SK-MEL-5 (cell line): ENCODE measurements at regions not wholly inside any gene's neighbourhood (a gene's known extent, or its start where the extent isn't known, plus 50 kb on each side); places are given as distances from the start of the nearest gene placed in this dataset.

Experiments
- DNase-seq: peaks from one replicate; pipeline ENCODE4 v3.0.0-alpha.2; 2016; ENCODE audit warnings: low read depth, low spot score
- in situ Hi-C: cut with HindIII; loops from 2 replicates; pipeline ENCODE4 v1.10.0; 2016; ENCODE audit warnings: low sequenced_read_pairs, high pct_unique_total_duplicates, low pct_unique_long_range_greater_than_20kb

DNA sequence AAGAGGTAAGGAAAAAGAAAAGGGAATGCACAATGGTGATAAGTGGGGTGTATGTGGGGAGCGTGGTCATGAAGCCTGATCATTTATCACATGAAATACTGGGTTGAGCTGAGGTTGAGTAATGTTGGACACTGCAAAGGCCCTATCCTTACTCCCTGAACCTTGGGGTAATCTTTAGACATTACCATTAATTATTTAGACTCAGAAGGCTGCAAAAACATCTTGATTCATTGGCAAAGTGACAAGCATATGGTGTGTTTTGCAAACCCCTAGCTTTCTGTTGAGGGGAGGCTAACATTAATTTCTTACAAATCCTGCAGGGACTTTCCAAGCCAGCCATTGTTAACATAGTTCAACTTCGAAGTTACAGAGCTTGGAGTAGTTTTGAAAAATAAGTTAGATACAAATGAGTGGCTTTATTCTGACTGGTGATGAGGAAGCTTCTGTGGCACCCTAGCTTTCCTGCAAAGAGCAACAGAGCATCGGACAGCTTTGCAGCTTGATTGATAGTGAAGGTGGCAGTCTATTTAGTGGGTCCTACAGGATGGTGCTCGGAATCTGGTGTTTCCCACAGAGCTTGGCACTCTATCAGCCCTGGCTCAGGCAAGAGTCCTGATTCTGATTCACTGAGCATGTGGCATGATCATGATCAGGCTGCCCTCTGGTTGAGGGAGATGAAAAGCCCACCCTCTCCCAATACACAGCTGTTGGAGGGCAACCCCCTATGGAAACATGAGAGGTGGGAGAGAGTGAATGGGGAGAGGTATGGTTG is 153.7 kb upstream of the NPVF start:
- no peak for DNase-seq
- in situ Hi-C loops, result no loop called here

DNA sequence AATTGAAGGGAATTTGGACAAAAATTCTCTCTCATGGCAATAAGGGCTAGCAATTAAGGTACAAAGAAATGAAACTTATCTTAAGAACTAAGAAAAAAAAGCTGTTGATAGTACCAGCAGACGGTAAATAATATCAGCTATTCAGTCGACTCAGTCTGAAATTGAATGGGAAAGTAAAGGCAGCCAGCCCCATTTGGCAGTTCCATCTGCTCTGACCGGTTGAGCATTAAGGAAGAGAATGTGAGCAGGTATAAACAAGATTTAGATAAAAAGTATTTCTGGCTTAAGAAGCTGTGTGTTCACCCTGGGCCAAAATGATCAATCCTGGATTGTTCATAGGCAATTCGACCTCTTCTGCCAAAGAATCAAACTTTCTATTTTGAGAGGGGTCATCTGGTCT is 154.6 kb upstream of the NPVF start:
- no peak for DNase-seq
- in situ Hi-C loops, result no loop called here

- in situ Hi-C loops, result no loop called here
- no peak for DNase-seq
Observed at GRCh38 chr7:25383402-25383801, 155.1 kb upstream of the NPVF start.

- DNase-seq, result no peak
- in situ Hi-C loops, result no loop called here
Observed at GRCh38 chr7:25384788-25385505, 156.7 kb upstream of the NPVF start.

- no peak for DNase-seq
- in situ Hi-C loops, result no loop called here
Observed at GRCh38 chr7:25385506-25386136, 157.3 kb upstream of the NPVF start.

GRCh38 chr7:25386311-25386744 is 158.0 kb upstream of the NPVF start:
- in situ Hi-C loops, result no loop called here
- no peak for DNase-seq

GRCh38 chr7:25388681-25389080 is 160.4 kb upstream of the NPVF start:
- in situ Hi-C loops, result no loop called here
- DNase-seq, result no peak

DNA sequence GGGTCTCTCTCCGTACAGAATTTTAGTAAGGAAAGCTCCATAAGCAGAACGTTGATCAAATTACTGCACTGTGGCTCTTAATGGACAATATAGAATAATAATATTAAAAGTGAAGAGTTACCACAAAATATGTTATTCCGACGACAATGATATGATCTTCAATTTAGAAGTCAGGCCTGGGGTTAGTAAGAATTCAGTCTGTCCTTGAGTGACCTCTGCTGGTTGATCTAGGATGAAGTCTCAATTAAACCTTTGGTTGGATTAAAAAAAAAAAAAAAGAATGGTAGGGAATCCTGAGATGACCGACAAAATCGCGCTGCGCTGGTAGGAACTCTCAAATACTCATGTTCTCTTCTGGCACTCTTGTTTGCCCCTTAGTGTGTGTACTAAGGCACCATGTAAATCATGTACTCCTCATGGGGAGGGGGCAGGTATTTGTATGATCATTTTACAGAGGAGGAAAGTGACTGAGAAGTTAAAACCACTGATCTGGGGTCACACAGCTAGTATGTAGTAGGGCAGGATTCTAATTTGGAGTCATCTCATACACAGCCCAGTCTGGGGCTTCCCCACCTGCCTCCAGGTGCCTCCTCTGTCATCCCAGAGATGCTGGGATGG is 161.3 kb upstream of the NPVF start:
- in situ Hi-C loops, result no loop called here
- DNase-seq, result peak; percentile 84

DNA sequence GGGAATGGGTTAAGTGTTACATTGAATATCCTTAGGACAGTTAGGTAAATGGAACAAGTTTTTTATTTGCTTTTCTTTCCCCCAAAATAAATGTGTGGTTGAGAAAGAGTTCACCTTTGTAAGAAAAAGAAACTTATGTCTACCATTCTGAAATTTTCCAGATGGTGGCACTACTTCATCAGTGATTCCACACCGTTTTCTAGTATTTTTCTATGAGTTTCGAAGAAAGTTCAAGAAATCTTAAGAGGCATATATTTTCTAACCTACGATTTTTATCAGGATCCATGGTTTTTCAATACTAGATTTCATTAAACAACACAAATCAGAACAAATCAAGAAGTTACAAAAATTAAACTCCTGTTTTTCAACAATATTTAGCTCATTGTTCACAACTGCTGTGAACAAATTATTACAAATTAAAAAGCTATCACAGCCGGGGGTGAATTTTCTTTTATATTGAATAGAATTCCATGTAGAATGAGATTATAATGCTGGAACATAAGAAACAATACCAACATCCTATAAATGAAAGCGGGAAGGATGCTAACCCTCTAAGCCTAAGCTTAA is 163.1 kb upstream of the NPVF start:
- peak; percentile 62 for DNase-seq
- in situ Hi-C loops, result no loop called here

GRCh38 chr7:25391961-25392587 is 163.8 kb upstream of the NPVF start:
- in situ Hi-C loops, result no loop called here
- DNase-seq, result no peak

- no peak for DNase-seq
- in situ Hi-C loops, result no loop called here
Observed at GRCh38 chr7:25392588-25393338, 164.5 kb upstream of the NPVF start.

- no peak for DNase-seq
- in situ Hi-C loops, result no loop called here
Observed at GRCh38 chr7:25395976-25396375, 167.7 kb upstream of the NPVF start.

DNA sequence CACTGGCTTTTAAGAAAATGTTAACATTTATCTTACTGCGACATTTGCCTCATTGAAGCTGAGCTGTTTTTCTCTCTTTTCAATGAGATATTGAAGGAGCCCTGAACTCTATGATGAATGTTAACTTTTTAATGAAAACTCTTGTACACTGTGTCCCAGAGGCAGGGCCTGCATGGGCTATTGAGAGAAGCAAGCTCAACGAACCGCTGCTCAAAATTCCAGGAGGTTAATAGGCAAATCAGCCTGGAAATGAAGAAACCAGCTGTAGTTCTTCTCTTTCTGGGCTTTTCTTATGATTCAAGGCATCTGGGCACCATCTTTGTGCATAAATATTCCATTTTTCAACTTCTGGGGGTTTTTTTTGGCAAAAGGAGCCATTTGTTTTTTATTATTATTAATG is 168.4 kb upstream of the NPVF start:
- in situ Hi-C loops, result no loop called here

DNA sequence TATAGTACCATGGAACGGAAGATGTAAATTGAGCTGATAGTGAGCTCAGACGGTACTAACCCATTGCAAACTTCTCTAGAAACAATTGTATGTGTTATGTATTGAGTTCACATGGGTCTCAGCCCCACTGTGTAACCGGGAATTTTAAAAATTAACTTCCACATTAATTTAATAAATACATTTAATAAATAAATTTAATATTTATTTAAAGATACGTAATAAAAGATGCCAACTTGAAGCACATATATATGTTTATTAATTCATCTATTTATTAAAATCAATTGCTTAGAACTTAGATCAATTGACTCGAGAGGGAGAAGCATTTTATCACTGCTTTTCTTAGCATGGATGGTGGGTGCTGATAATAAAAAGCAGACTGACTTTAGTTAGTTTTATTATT is 170.1 kb upstream of the NPVF start:
- no peak for DNase-seq
- in situ Hi-C loops, result no loop called here

More for the DNA sequence above, 168.4 kb upstream of the NPVF start:
- no peak for DNase-seq

DNA sequence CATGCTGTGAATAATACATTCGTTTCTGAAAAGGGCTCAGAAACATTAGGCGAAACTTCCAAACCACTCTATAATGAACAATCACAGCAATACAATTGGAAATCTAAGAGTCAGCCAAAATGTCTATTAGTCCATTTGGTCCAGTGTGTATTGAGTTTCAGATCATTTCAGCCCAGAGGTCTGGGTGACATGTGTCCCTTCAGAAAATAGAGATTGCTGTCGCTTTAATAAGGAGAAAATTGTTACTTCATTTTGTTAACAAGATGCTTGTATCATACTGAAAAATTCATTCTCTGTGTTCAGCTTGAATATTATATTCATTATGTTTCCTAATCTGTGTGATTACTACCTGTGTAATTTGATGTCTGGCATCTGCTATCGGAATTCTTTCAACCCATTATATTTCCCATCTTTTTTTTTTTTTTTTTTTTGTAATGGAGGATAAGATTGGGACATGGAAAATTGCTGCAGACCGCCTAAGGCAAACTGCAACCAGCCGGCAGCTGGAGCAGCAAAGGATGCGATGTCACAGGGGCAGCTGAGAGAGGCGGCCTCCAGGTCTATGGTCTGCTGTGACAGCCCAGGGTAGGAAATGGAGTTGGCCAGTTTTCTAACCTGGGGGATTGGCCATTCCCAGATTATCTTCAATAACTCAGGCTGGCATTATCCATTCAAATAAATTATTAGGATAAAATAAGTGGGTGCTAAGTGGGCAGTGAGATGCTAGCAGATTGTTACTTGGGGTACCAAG is 170.9 kb upstream of the NPVF start:
- in situ Hi-C loops, result no loop called here
- DNase-seq, result no peak

DNA sequence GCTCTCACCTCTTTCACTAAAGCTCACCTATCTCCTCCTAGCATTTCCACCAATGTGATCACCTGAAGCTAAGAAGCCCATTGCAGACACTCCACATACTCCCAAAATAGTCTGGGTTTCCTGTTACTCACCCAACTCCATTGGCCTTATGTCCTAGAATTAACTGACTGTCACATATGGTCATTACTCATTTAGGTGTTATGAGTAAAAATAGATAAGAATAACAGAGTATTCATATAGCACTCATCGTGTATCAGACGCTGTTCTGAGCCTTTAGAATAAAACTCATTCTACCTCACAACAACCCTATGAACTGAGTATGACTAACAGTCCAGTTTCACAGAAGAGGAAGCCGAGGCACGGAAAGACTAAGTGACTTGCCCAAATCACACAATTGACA is 174.2 kb upstream of the NPVF start:
- no peak for DNase-seq
- in situ Hi-C loops, result no loop called here
